Colonic mucosa (tissue), 4 donors: ENCODE measurements at regions not wholly inside any gene's neighbourhood (a gene's known extent, or its start where the extent isn't known, plus 50 kb on each side); places are given as distances from the start of the nearest gene placed in this dataset.

Experiments used
- DNase-seq: peaks from one replicate; pipeline ENCODE4 v3.0.0-alpha.2; 2020
- H3K27ac ChIP-seq: fragments of 200-600 bp; one replicate; pipeline ENCODE4 v1.8.0; 2021
- H3K27me3 ChIP-seq: fragments of 200-600 bp; one replicate; pipeline ENCODE4 v1.8.0; 2021
- H3K36me3 ChIP-seq: fragments of 200-600 bp; one replicate; pipeline ENCODE4 v1.8.0; 2021
- H3K4me1 ChIP-seq: fragments of 200-600 bp; one replicate; pipeline ENCODE4 v1.8.0; 2021; ENCODE audit warnings: mild to moderate bottlenecking
- H3K4me3 ChIP-seq: fragments of 200-600 bp; one replicate; pipeline ENCODE4 v1.8.0; 2021
- H3K9ac ChIP-seq, 2 donors: one replicate each; pipeline ENCODE4 v1.7.0; 2013; ENCODE audit warnings: control low read depth in 2 of 2, low read depth in 2 of 2, low read length in 2 of 2
- H3K9me3 ChIP-seq: fragments of 200-600 bp; one replicate; pipeline ENCODE4 v1.8.0; 2021
- intact Hi-C: fragments of 100-400 bp; cut with DNase I; formaldehyde crosslinking; loops from one replicate; pipeline ENCODE4 v1.14.1; 2022
- TF ChIP-seq, protein P1 (sequence below): fragments of 200-600 bp; IDR thresholded peaks from one replicate; pipeline ENCODE4 v1.8.0; 2022; ENCODE audit warnings: antibody characterized with exemption, mild to moderate bottlenecking
- donor health status: healthy.
- donor health status: DM: no; HTN: no; CAD: no.
- donor health status: DM: no; HTN: no; CAD: no.

DNA sequence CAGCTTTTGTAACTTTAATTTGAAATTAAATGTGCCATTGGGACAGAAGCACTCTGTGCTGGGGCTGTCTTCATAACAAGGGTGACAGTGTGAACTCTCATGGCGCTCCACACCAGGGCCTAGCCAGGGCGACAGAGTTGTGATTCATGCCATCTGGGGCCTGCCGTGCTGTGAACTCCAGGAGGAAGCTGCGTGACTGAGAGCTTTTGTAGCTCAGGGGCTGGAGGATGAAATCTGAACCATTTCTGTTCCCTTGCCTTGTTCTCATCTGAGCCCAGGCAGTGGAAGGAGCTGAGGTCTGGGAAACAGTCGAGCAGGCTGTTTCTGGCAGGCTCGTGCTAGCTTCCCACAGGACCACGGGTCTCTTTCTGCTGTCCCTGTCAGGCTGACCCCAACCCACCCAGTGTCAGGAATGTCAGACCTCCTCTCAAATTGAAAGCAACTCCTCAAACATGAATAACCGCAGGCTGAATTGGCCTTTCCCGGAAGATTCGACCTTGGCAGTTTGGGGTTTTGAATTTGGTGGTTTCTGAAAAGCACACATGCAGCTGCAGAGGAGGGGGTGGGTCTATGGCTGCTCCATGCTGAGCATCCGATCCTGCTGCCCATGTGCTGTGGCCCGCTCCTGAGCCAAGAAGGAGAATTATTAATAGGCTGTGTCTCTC is 69.2 kb upstream of the RPS23 start:
- no peak for DNase-seq
- no peaks in the 10 kb centered on the region for H3K36me3 ChIP-seq
- no peaks in the 10 kb centered on the region for H3K4me1 ChIP-seq
- no peaks in the 10 kb centered on the region for H3K9me3 ChIP-seq
- no peak overlapping the region for H3K27ac ChIP-seq
- no peak overlapping the region for H3K9ac ChIP-seq
- TF ChIP-seq, protein P1, sequence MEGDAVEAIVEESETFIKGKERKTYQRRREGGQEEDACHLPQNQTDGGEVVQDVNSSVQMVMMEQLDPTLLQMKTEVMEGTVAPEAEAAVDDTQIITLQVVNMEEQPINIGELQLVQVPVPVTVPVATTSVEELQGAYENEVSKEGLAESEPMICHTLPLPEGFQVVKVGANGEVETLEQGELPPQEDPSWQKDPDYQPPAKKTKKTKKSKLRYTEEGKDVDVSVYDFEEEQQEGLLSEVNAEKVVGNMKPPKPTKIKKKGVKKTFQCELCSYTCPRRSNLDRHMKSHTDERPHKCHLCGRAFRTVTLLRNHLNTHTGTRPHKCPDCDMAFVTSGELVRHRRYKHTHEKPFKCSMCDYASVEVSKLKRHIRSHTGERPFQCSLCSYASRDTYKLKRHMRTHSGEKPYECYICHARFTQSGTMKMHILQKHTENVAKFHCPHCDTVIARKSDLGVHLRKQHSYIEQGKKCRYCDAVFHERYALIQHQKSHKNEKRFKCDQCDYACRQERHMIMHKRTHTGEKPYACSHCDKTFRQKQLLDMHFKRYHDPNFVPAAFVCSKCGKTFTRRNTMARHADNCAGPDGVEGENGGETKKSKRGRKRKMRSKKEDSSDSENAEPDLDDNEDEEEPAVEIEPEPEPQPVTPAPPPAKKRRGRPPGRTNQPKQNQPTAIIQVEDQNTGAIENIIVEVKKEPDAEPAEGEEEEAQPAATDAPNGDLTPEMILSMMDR = no peak
- H3K27me3 ChIP-seq = no peaks in the 10 kb centered on the region
- intact Hi-C loops = loop anchor here (5.0 kb wide), 1 partner anchor 1085 kb away; no protein-coding TSS in a partner anchor
- H3K4me3 ChIP-seq = no peak overlapping the region

DNA sequence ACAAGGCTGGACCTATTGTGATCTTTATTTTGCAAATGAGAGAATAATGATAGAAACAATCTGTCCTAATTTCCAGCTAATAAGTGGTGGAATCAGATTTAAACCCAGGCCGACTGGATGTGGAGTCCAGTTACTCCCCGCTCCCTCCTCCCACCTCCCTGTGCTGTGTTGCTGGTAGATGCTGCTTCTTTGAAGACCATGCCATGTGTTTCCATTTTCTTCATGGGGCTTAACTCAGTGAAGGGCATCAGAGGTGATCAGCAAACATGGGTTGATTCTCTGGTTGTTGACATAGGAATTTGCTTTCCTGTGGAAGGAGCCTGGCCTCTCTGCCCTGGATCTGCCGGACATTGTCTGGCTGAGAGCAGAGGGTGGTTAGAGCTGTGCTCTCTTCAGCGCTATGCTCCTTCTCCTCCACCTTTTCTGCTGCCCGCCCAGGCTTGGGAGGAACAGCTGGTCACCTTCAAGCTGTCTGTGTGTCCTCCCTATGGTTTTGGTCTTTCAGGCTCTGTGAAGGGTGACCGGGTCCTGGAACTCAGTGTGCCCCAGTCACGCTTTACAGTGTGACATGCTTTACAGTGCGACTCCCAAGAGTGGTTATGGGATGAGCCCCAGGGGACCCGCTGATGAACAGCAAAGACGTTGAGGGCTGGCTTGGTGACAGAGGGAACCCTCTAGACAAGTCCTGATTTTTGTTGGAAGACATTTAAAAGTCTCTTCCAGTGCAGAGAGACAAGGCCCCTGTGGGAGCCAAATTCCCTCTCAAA is 68.4 kb upstream of the RPS23 start:
- H3K27ac ChIP-seq = no peak overlapping the region
- TF ChIP-seq, protein P1 = no peak
- intact Hi-C loops = loop anchor here (5.0 kb wide), 1 partner anchor 1086 kb away; no protein-coding TSS in a partner anchor
- no peak overlapping the region for H3K4me3 ChIP-seq
- peak overlapping the region in 1 of 2 donors; percentile 30 for H3K9ac ChIP-seq
- no peaks in the 10 kb centered on the region for H3K9me3 ChIP-seq
- no peaks in the 10 kb centered on the region for H3K27me3 ChIP-seq
- DNase-seq = no peak
- no peaks in the 10 kb centered on the region for H3K4me1 ChIP-seq
- H3K36me3 ChIP-seq = no peaks in the 10 kb centered on the region

DNA sequence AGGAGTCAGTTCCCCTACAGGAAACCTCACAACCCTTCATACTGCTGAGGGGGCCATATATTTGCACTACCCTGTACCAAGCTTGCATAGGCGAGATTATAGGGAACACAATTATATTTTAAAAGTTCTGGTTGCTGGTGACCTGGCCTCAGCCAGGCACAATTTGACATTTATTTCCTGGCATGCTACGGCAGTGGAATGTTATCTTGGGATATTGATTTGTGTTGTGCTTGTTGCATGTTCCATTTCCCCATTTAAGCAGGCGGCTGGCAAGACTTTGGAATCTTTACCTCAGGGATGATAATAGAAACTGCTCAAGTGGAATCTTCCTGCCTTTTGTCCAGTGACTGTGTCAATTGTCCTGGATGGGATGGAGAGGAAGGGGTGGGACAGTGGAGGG is 67.0 kb upstream of the RPS23 start:
- no peak for DNase-seq
- H3K36me3 ChIP-seq = no peaks in the 10 kb centered on the region
- no peaks in the 10 kb centered on the region for H3K27me3 ChIP-seq
- no peaks in the 10 kb centered on the region for H3K4me1 ChIP-seq
- no peak overlapping the region for H3K27ac ChIP-seq
- H3K4me3 ChIP-seq = no peak overlapping the region
- H3K9me3 ChIP-seq = no peaks in the 10 kb centered on the region
- intact Hi-C loops = loop anchor here (5.0 kb wide), 1 partner anchor 1087 kb away; no protein-coding TSS in a partner anchor
- TF ChIP-seq, protein P1 = no peak
- H3K9ac ChIP-seq = no peak overlapping the region

DNA sequence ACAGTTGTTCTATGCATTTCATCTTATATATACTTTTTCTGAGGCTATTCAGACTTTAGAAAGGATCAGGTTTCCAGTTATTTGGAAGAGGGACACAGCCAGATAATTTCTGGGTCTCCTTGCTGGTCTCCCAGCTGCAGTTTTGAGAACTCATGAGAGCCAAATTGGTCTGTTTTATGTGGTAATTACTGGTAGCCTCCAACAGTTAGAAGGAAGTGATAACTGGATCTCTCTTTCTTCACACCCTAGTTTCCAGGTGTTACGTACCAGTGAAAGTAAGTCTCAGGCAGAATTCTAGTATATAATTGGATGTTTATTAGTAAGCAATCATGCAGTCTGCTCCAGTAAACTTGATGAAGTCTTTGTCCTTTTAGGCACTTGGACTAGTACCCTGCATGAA is 63.2 kb upstream of the RPS23 start:
- no peaks in the 10 kb centered on the region for H3K4me1 ChIP-seq
- intact Hi-C loops = no loop called here
- H3K36me3 ChIP-seq = no peaks in the 10 kb centered on the region
- TF ChIP-seq, protein P1 = no peak
- no peak overlapping the region for H3K9ac ChIP-seq
- H3K9me3 ChIP-seq = no peaks in the 10 kb centered on the region
- no peak for DNase-seq
- no peaks in the 10 kb centered on the region for H3K27me3 ChIP-seq
- no peak overlapping the region for H3K27ac ChIP-seq
- no peak overlapping the region for H3K4me3 ChIP-seq

DNA sequence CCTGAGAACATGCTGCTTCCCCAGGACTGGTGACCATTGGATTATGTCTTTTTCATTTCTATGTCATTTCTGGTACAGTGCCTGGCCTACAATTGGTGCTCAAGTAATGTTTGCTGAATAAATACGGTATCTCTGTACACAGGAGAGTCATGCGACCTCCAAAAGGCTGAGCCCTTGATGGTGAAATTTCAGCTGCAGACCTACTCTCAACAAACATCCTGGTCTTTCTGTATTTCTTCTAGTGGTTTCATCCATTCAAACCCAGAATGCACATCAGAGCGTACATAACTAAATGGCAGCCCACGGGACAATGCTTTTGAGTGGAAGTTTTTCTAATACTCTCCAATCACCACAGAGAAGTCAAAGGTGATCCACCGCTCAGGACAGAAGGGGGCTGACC is 62.6 kb upstream of the RPS23 start:
- no peaks in the 10 kb centered on the region for H3K9me3 ChIP-seq
- no peak overlapping the region for H3K4me3 ChIP-seq
- no peaks in the 10 kb centered on the region for H3K27me3 ChIP-seq
- DNase-seq = no peak
- TF ChIP-seq, protein P1 = no peak
- no peak overlapping the region for H3K9ac ChIP-seq
- intact Hi-C loops = no loop called here
- no peaks in the 10 kb centered on the region for H3K36me3 ChIP-seq
- H3K4me1 ChIP-seq = no peaks in the 10 kb centered on the region
- H3K27ac ChIP-seq = no peak overlapping the region
